Endothelial cell of umbilical vein (primary cell): ENCODE measurements at regions not wholly inside any gene's neighbourhood (a gene's known extent, or its start where the extent isn't known, plus 50 kb on each side); places are given as distances from the start of the nearest gene placed in this dataset.

Experiments
- BruUV-seq: library from RNA; stranded (reverse); fragments of 400-500 nt; replicated peaks from 2 replicates; lab custom pipeline; 2021; lab: Mats Ljungman, UMichigan
- CTCF ChIA-PET: fragments of 300-600, 350-600 bp; sonication (Branson Sonifier 250); formaldehyde crosslinking; loops from one replicate; lab custom pipeline; 2021; ENCODE audit warnings: antibody characterized with exemption, inconsistent platforms; lab: Charles Lee
- POLR2A ChIA-PET: fragments of 300-600, 350-600 bp; sonication (Branson Sonifier 250); formaldehyde crosslinking; loops from one replicate; lab custom pipeline; 2021; ENCODE audit warnings: antibody characterized with exemption, inconsistent platforms; lab: Charles Lee
- DNase-seq: peaks from one replicate; pipeline ENCODE4 v3.0.0-alpha.2; 2011; ENCODE audit warnings: low read depth, low spot score
- FAIRE-seq: peaks from 2 replicates; lab custom pipeline; 2011; peaks lifted over from hg19 to GRCh38; lab: Jason Lieb, UNC
- H2AFZ ChIP-seq: 2 replicates; pipeline ENCODE4 v1.6.0; 2012; ENCODE audit warnings: low read depth, low read length, control low read depth, inconsistent platforms
- H3K27ac ChIP-seq: 2 replicates; pipeline ENCODE4 v1.5.1; 2011; ENCODE audit warnings: low read depth, mild to moderate bottlenecking, control low read depth, low read length, moderate library complexity; ENCODE audit not compliant: insufficient read depth
- H3K27me3 ChIP-seq, 2 experiments: 2 replicates each; pipeline versions ENCODE4 v1.6.0 to v1.6.1; 2011; ENCODE audit warnings: low read length in 2 of 2, mixed read lengths in 1 of 2; ENCODE audit not compliant: control insufficient read depth in 2 of 2, insufficient read depth in 2 of 2
- H3K36me3 ChIP-seq, 2 experiments: 2 replicates in 1 of 2; 3 replicates in 1 of 2; pipeline ENCODE4 v1.5.1; 2011; ENCODE audit warnings: low read length in 2 of 2, mild to moderate bottlenecking in 1 of 2, moderate library complexity in 1 of 2; ENCODE audit not compliant: control insufficient read depth in 2 of 2, insufficient read depth in 2 of 2; ENCODE audit errors: extremely low read depth in 1 of 2
- H3K4me1 ChIP-seq: 3 replicates; pipeline ENCODE4 v1.5.1; 2011; ENCODE audit warnings: mild to moderate bottlenecking, low read length; ENCODE audit not compliant: control insufficient read depth, insufficient read depth; ENCODE audit errors: extremely low read depth
- H3K4me2 ChIP-seq: 2 replicates; pipeline ENCODE4 v1.6.1; 2011; ENCODE audit warnings: low read length, control low read depth, mixed read lengths; ENCODE audit not compliant: insufficient read depth
- H3K4me3 ChIP-seq, 3 experiments: fragments of 200-600 bp in 1 of 3; sonication (generic), shearing (Covaris generic) in 1 of 3; replicated peaks in 1 of 3; 2 replicates each; pipeline ENCODE4 v1.5.1; 2011 to 2016; ENCODE audit warnings: control low read depth in 3 of 3, low read length in 3 of 3, mild to moderate bottlenecking in 2 of 3, inconsistent platforms in 1 of 3, low read depth in 1 of 3, moderate library complexity in 1 of 3; ENCODE audit not compliant: insufficient read depth in 1 of 3
- H3K79me2 ChIP-seq: 2 replicates; pipeline ENCODE4 v1.6.0; 2012; ENCODE audit warnings: low read length, inconsistent platforms; ENCODE audit not compliant: control insufficient read depth, insufficient read depth
- H3K9ac ChIP-seq: replicated peaks from 2 replicates; pipeline ENCODE3; 2011; ENCODE audit warnings: low read length, control low read depth; ENCODE audit not compliant: insufficient read depth; ENCODE audit errors: extremely low read depth
- H3K9me1 ChIP-seq: replicated peaks from 3 replicates; pipeline ENCODE4 v1.6.0; 2011; ENCODE audit warnings: mild to moderate bottlenecking, low read length; ENCODE audit not compliant: control insufficient read depth, insufficient read depth; ENCODE audit errors: extremely low read depth
- H3K9me3 ChIP-seq: replicated peaks from 2 replicates; pipeline ENCODE4 v1.5.1; 2012; ENCODE audit warnings: low read length, inconsistent platforms; ENCODE audit not compliant: control insufficient read depth, insufficient read depth
- H4K20me1 ChIP-seq: replicated peaks from 2 replicates; pipeline ENCODE3; 2011; ENCODE audit warnings: mild to moderate bottlenecking, low read length; ENCODE audit not compliant: control insufficient read depth, insufficient read depth; ENCODE audit errors: extremely low read depth
- CTCF ChIP-seq, 2 donors: IDR thresholded peaks; 1 replicate in 1 of 2; 2 replicates in 1 of 2; pipeline ENCODE4 v1.5.1; 2011; ENCODE audit warnings: low read length in 2 of 2, mild to moderate bottlenecking in 2 of 2, moderate library complexity in 2 of 2, control low read depth in 1 of 2, inconsistent platforms in 1 of 2, low read depth in 1 of 2; ENCODE audit not compliant: insufficient read depth in 1 of 2; ENCODE audit errors: extremely low read depth in 1 of 2
- EZH2 ChIP-seq: IDR thresholded peaks from 2 replicates; pipeline ENCODE4 v1.6.1; 2012; ENCODE audit warnings: borderline replicate concordance, low read depth, mild to moderate bottlenecking, moderate library complexity, low read length, inconsistent platforms; ENCODE audit not compliant: severe bottlenecking
- FOS ChIP-seq: IDR thresholded peaks from 2 replicates; pipeline ENCODE4 v1.6.1; 2011; ENCODE audit warnings: mild to moderate bottlenecking, low read length, moderate library complexity, borderline replicate concordance; ENCODE audit not compliant: insufficient read depth
- GATA2 ChIP-seq: IDR thresholded peaks from 2 replicates; pipeline ENCODE4 v1.7.0; 2011; ENCODE audit warnings: low read depth, mild to moderate bottlenecking, moderate library complexity, mixed read lengths, low read length; ENCODE audit not compliant: insufficient read length, insufficient read depth
- JUN ChIP-seq: IDR thresholded peaks from 2 replicates; pipeline ENCODE4 v1.6.1; 2011; ENCODE audit warnings: borderline replicate concordance, low read depth; ENCODE audit not compliant: insufficient read length, insufficient read depth
- MAX ChIP-seq: IDR thresholded peaks from 2 replicates; pipeline ENCODE4 v1.6.1; 2011; ENCODE audit not compliant: insufficient read depth, insufficient read length
- MYC ChIP-seq: IDR thresholded peaks from one replicate; pipeline ENCODE4 v1.6.1; 2011; ENCODE audit warnings: mild to moderate bottlenecking, low read depth, low read length
- POLR2A ChIP-seq: IDR thresholded peaks from 2 replicates; pipeline ENCODE4 v1.6.1; 2012; ENCODE audit warnings: low read depth, mild to moderate bottlenecking, control low read depth, low read length
- POLR2AphosphoS5 ChIP-seq: IDR thresholded peaks from 2 replicates; pipeline ENCODE4 v1.6.1; 2012; ENCODE audit warnings: low read depth, mild to moderate bottlenecking, control low read depth, low read length, moderate library complexity; ENCODE audit not compliant: insufficient read depth
- dilution Hi-C: fragments of 300-500 bp; cut with MboI; formaldehyde crosslinking; loops from one replicate; pipeline ENCODE4 v1.15.0; 2019; ENCODE audit warnings: low sequenced_read_pairs; ENCODE audit not compliant: extremely low pct_ligation_motif_present
- intact Hi-C: fragments of 100-400 bp; cut with micrococcal nuclease; formaldehyde crosslinking; loops from one replicate; pipeline ENCODE4 v1.10.0; 2022

GRCh38 chr2:221123396-221123795 lies 448.7 kb downstream of the EPHA4 start:
- H3K9me1 ChIP-seq = no peaks in the 10 kb centered on the region
- no peak for FAIRE-seq
- POLR2A ChIA-PET = no interaction called here
- BruUV-seq = no TSS peak
- H3K4me1 ChIP-seq = no peaks in the 10 kb centered on the region
- TF ChIP-seq EZH2 = no peak
- TF ChIP-seq FOS = no peak
- no peak for TF ChIP-seq POLR2A
- no peak for TF ChIP-seq MAX
- no peak for TF ChIP-seq JUN
- no peak for TF ChIP-seq CTCF (IDR thresholded peaks at IDR 0.05; ENCODE audit: extremely low read depth in 1 of 2, insufficient read depth in 1 of 2, low read depth in 1 of 2, low read length in 2 of 2)
- TF ChIP-seq GATA2 = no peak
- no peak for TF ChIP-seq MYC
- TF ChIP-seq POLR2AphosphoS5 = no peak
- no peak overlapping the region for H3K4me3 ChIP-seq
- H3K9me3 ChIP-seq = no peaks in the 10 kb centered on the region
- CTCF ChIA-PET = no interaction called here
- H3K27ac ChIP-seq = no peak overlapping the region
- no peak overlapping the region for H2AFZ ChIP-seq
- H4K20me1 ChIP-seq = no peaks in the 10 kb centered on the region
- no peak overlapping the region for H3K4me2 ChIP-seq
- H3K27me3 ChIP-seq = peaks cover 0 to 2% of the 10 kb centered on the region in 2 experiments
- no peak overlapping the region for H3K9ac ChIP-seq
- dilution Hi-C loops (no loop called here), intact Hi-C loops (no loop called here)
- no peak for DNase-seq
- H3K79me2 ChIP-seq = no peaks in the 10 kb centered on the region
- H3K36me3 ChIP-seq = no peaks in the 10 kb centered on the region
